SK-N-SH (cell line): ENCODE measurements at regions not wholly inside any gene's neighbourhood (a gene's known extent, or its start where the extent isn't known, plus 50 kb on each side); places are given as distances from the start of the nearest gene placed in this dataset.

ENCODE experiments used
- CTCF ChIA-PET: fragments of 300-600, 350-600 bp; formaldehyde crosslinking; extraction: SDS; loops from one replicate; lab custom pipeline; 2021; lab: Yijun Ruan, JAX
- POLR2A ChIA-PET: fragments of 350-600 bp; sonication (Branson Sonifier 250); formaldehyde crosslinking; extraction: SDS; loops from one replicate; lab custom pipeline; 2020; ENCODE audit warnings: antibody characterized with exemption, inconsistent platforms; lab: Yijun Ruan, JAX
- DNase-seq: peaks from one replicate; pipeline ENCODE4 v3.0.0; 2012
- H2AFZ ChIP-seq: fragments of 200-600 bp; sonication (generic); 2 replicates; pipeline ENCODE4 v1.8.1; 2016; ENCODE audit warnings: antibody characterized with exemption, mild to moderate bottlenecking, low read depth
- H3F3A ChIP-seq: fragments of 200-600 bp; sonication (generic); replicated peaks from 2 replicates; pipeline ENCODE3; 2016; ENCODE audit warnings: antibody characterized with exemption, mild to moderate bottlenecking; ENCODE audit not compliant: insufficient read depth
- H3K27ac ChIP-seq, 2 experiments: fragments of 200-500 bp in 1 of 2; fragments of 200-600 bp in 1 of 2; sonication (Bioruptor generic) in 1 of 2; sonication (generic), shearing (Covaris generic) in 1 of 2; 2 replicates each; pipeline versions ENCODE4 v1.5.1 to v1.6.1; 2014 to 2016; ENCODE audit warnings: low read depth in 2 of 2, inconsistent platforms in 1 of 2, low read length in 1 of 2, mild to moderate bottlenecking in 1 of 2, mixed read lengths in 1 of 2
- H3K27me3 ChIP-seq: fragments of 200-600 bp; sonication (generic), shearing (Covaris generic); 2 replicates; pipeline ENCODE4 v1.6.1; 2016; ENCODE audit warnings: mixed run types; ENCODE audit not compliant: insufficient read depth
- H3K36me3 ChIP-seq, 2 experiments: fragments of 200-500 bp in 1 of 2; fragments of 200-600 bp in 1 of 2; sonication (Bioruptor generic) in 1 of 2; sonication (generic) in 1 of 2; replicated peaks in 1 of 2; 2 replicates each; pipeline versions ENCODE3 to v1.5.1; 2014 to 2016; ENCODE audit warnings: low read length in 1 of 2, mild to moderate bottlenecking in 1 of 2; ENCODE audit not compliant: insufficient read depth in 2 of 2, control insufficient read depth in 1 of 2
- H3K4me1 ChIP-seq, 2 experiments: fragments of 200-500 bp in 1 of 2; fragments of 200-600 bp in 1 of 2; sonication (Bioruptor generic) in 1 of 2; sonication (generic), shearing (Covaris generic) in 1 of 2; 2 replicates each; pipeline versions ENCODE4 v1.5.1 to v1.6.1; 2014 to 2016; ENCODE audit warnings: low read depth in 1 of 2, low read length in 1 of 2, mixed run types in 1 of 2; ENCODE audit not compliant: insufficient read depth in 2 of 2, control insufficient read depth in 1 of 2
- H3K4me2 ChIP-seq: fragments of 200-600 bp; sonication (generic), shearing (Covaris generic); 2 replicates; pipeline ENCODE4 v1.6.1; 2017; ENCODE audit warnings: mixed run types
- H3K4me3 ChIP-seq, 2 experiments: fragments of 200-500 bp in 1 of 2; fragments of 200-600 bp in 1 of 2; sonication (Bioruptor generic) in 1 of 2; sonication (generic), shearing (Covaris generic) in 1 of 2; 2 replicates each; pipeline versions ENCODE4 v1.5.1 to v1.8.1; 2014 to 2016; ENCODE audit warnings: low read depth in 2 of 2, inconsistent platforms in 1 of 2, low read length in 1 of 2, mild to moderate bottlenecking in 1 of 2, mixed read lengths in 1 of 2, moderate library complexity in 1 of 2
- H3K79me2 ChIP-seq: fragments of 200-600 bp; sonication (generic); 2 replicates; pipeline ENCODE4 v1.8.1; 2017; ENCODE audit warnings: mild to moderate bottlenecking; ENCODE audit not compliant: insufficient read depth
- H3K9ac ChIP-seq: fragments of 200-600 bp; sonication (generic); 2 replicates; pipeline ENCODE4 v1.6.1; 2017; ENCODE audit warnings: mixed run types
- H3K9me2 ChIP-seq: fragments of 200-600 bp; sonication (generic); 2 replicates; pipeline ENCODE4 v1.6.1; 2017; ENCODE audit warnings: mixed run types
- H3K9me3 ChIP-seq: fragments of 200-600 bp; sonication (generic); 2 replicates; pipeline ENCODE4 v1.6.1; 2017; ENCODE audit warnings: mixed run types, mild to moderate bottlenecking, moderate library complexity
- H4K20me1 ChIP-seq: fragments of 200-600 bp; sonication (generic); 2 replicates; pipeline ENCODE4 v1.6.1; 2017; ENCODE audit warnings: mild to moderate bottlenecking, mixed run types; ENCODE audit not compliant: insufficient read depth
- CHD2 ChIP-seq: fragments of 150-350 bp; IDR thresholded peaks from 2 replicates; pipeline ENCODE4 v1.6.1; 2018; ENCODE audit warnings: low read length; ENCODE audit not compliant: partially characterized antibody
- FOXJ3 ChIP-seq: sonication (generic); formaldehyde crosslinking; IDR thresholded peaks from 2 replicates; pipeline ENCODE4 v1.5.1; 2020; ENCODE audit warnings: mild to moderate bottlenecking, missing genetic modification reagents
- FOXM1 ChIP-seq: IDR thresholded peaks from 2 replicates; pipeline ENCODE4 v1.4.0; 2012; ENCODE audit warnings: low read depth, mild to moderate bottlenecking
- GABPA ChIP-seq: IDR thresholded peaks from 2 replicates; pipeline ENCODE4 v1.4.0; 2012; ENCODE audit warnings: low read depth, mild to moderate bottlenecking
- JUND ChIP-seq: IDR thresholded peaks from 2 replicates; pipeline ENCODE4 v1.4.0; 2012
- NRF1 ChIP-seq: IDR thresholded peaks from 2 replicates; pipeline ENCODE4 v1.6.1; 2012; ENCODE audit warnings: low read depth, mild to moderate bottlenecking, low read length
- POLR2AphosphoS5 ChIP-seq: IDR thresholded peaks from 2 replicates; pipeline ENCODE4 v1.6.1; 2012; ENCODE audit warnings: low read depth, low read length
- RAD21 ChIP-seq: IDR thresholded peaks from 2 replicates; pipeline ENCODE4 v1.6.1; 2012; ENCODE audit warnings: mild to moderate bottlenecking, low read length
- RCOR1 ChIP-seq: fragments of 150-350 bp; IDR thresholded peaks from 2 replicates; pipeline ENCODE4 v1.6.1; 2017; ENCODE audit warnings: antibody characterized with exemption, low read length
- RFX5 ChIP-seq: IDR thresholded peaks from 2 replicates; pipeline ENCODE4 v1.6.1; 2012; ENCODE audit warnings: mild to moderate bottlenecking, improper control_type of control experiment, low read length
- SMC3 ChIP-seq: IDR thresholded peaks from 2 replicates; pipeline ENCODE4 v1.6.1; 2012; ENCODE audit warnings: low read depth, low read length, improper control_type of control experiment
- TAF1 ChIP-seq: IDR thresholded peaks from 2 replicates; pipeline ENCODE4 v1.6.1; 2012; ENCODE audit warnings: low read depth, mild to moderate bottlenecking, low read length, moderate library complexity, borderline replicate concordance
- TCF12 ChIP-seq: IDR thresholded peaks from 2 replicates; pipeline ENCODE4 v1.4.0; 2012
- TEAD4 ChIP-seq: IDR thresholded peaks from 2 replicates; pipeline ENCODE4 v1.4.0; 2012; ENCODE audit warnings: mild to moderate bottlenecking, borderline replicate concordance; ENCODE audit not compliant: insufficient read depth
- USF1 ChIP-seq: IDR thresholded peaks from 2 replicates; pipeline ENCODE4 v1.4.0; 2012; ENCODE audit warnings: low read depth, borderline replicate concordance
- YY1 ChIP-seq: IDR thresholded peaks from 2 replicates; pipeline ENCODE4 v1.4.0; 2012; ENCODE audit warnings: low read depth, mild to moderate bottlenecking
- WGBS: methylation state at CpG from one replicate; pipeline ENCODE4 v1.1.6; 2017; ENCODE audit warnings: low lambda C conversion rate; 5-methylcytosine and 5-hydroxymethylcytosine counted together
- TF ChIP-seq, protein P1 (sequence below): IDR thresholded peaks from 2 replicates; pipeline ENCODE4 v1.6.1; 2012; ENCODE audit warnings: mild to moderate bottlenecking, low read depth, low read length, moderate library complexity
- TF ChIP-seq, protein P2 (sequence below): fragments of 150-350 bp; IDR thresholded peaks from 2 replicates; pipeline ENCODE4 v1.6.1; 2016; ENCODE audit warnings: mild to moderate bottlenecking, low read depth, low read length
- TF ChIP-seq, protein P3 (sequence below): IDR thresholded peaks from 2 replicates; pipeline ENCODE4; 2012

DNA sequence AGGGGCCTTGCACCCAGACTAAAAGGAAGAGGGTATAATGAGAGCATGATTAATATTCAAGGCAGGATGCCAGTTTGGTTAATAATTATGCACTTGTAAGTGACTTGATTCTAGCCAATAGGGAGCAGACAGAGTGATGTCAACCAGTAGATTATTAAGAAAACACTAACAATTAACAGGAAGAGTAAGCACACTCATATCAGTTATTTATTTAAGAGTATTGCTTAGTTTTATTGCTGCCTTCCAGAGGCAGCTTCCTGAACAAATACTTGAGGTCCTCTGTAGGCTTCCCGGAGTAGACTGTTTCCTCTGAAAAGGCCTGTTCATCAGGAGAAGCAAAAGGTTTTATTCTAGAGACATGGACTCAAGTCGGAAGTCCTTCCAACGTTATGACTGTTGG, 129.1 kb upstream of the AFF2 start (continued):
- TF ChIP-seq USF1 (no peak), TCF12 (no peak), NRF1 (no peak), RFX5 (no peak)

GRCh38 chrX:148372925-148373324, 127.5 kb upstream of the AFF2 start:
- no peak for DNase-seq
- POLR2A ChIA-PET: no interaction called here
- WGBS: 2% methylated on average over 4 of the region's 4 CpGs
- no peaks in the 10 kb centered on the region for H3K9me2 ChIP-seq
- H2AFZ ChIP-seq: no peak overlapping the region
- no peaks in the 10 kb centered on the region for H3K4me1 ChIP-seq
- H4K20me1 ChIP-seq: no peaks in the 10 kb centered on the region
- no peak overlapping the region for H3K9ac ChIP-seq
- no peaks in the 10 kb centered on the region for H3K27me3 ChIP-seq
- H3K9me3 ChIP-seq: no peaks in the 10 kb centered on the region
- CTCF ChIA-PET: no interaction called here
- TF ChIP-seq, protein P1, sequence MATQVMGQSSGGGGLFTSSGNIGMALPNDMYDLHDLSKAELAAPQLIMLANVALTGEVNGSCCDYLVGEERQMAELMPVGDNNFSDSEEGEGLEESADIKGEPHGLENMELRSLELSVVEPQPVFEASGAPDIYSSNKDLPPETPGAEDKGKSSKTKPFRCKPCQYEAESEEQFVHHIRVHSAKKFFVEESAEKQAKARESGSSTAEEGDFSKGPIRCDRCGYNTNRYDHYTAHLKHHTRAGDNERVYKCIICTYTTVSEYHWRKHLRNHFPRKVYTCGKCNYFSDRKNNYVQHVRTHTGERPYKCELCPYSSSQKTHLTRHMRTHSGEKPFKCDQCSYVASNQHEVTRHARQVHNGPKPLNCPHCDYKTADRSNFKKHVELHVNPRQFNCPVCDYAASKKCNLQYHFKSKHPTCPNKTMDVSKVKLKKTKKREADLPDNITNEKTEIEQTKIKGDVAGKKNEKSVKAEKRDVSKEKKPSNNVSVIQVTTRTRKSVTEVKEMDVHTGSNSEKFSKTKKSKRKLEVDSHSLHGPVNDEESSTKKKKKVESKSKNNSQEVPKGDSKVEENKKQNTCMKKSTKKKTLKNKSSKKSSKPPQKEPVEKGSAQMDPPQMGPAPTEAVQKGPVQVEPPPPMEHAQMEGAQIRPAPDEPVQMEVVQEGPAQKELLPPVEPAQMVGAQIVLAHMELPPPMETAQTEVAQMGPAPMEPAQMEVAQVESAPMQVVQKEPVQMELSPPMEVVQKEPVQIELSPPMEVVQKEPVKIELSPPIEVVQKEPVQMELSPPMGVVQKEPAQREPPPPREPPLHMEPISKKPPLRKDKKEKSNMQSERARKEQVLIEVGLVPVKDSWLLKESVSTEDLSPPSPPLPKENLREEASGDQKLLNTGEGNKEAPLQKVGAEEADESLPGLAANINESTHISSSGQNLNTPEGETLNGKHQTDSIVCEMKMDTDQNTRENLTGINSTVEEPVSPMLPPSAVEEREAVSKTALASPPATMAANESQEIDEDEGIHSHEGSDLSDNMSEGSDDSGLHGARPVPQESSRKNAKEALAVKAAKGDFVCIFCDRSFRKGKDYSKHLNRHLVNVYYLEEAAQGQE: no peak
- TF ChIP-seq, protein P2, sequence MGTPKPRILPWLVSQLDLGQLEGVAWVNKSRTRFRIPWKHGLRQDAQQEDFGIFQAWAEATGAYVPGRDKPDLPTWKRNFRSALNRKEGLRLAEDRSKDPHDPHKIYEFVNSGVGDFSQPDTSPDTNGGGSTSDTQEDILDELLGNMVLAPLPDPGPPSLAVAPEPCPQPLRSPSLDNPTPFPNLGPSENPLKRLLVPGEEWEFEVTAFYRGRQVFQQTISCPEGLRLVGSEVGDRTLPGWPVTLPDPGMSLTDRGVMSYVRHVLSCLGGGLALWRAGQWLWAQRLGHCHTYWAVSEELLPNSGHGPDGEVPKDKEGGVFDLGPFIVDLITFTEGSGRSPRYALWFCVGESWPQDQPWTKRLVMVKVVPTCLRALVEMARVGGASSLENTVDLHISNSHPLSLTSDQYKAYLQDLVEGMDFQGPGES: no peak
- TF ChIP-seq JUND (no peak), POLR2AphosphoS5 (no peak)
- no peak overlapping the region for H3K4me3 ChIP-seq
- H3K4me2 ChIP-seq: no peak overlapping the region
- H3K36me3 ChIP-seq: no peaks in the 10 kb centered on the region
- no peaks in the 10 kb centered on the region for H3K79me2 ChIP-seq
- no peak overlapping the region for H3K27ac ChIP-seq
- H3F3A ChIP-seq: no peaks in the 10 kb centered on the region

DNA sequence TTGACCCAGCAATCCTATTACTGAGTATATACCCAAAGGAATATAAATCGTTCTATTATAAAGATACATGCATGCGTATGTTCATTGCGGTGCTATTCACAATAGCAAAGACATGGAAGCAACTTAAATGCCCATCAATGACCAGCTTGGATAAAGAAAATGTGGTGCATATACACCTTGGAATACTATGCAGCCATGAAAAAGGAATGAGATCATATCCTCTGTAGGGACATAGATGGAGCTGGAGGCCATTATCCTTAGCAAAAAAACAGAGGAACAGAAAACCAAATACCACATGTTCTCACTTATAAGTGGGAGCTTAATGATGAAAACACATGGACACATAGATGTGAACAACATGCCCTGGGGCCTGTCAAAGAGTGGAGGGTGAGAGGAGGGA, 124.1 kb upstream of the AFF2 start:
- Histone ChIP-seq H3K4me1 (no peaks in the 10 kb centered on the region), H3K79me2 (no peaks in the 10 kb centered on the region), H3K9ac (no peak overlapping the region), H4K20me1 (no peaks in the 10 kb centered on the region), H3K27ac (no peak overlapping the region), H3K4me2 (no peak overlapping the region), H2AFZ (no peak overlapping the region), H3K36me3 (no peaks in the 10 kb centered on the region), H3F3A (no peaks in the 10 kb centered on the region), H3K9me3 (no peaks in the 10 kb centered on the region), H3K9me2 (no peaks in the 10 kb centered on the region), H3K4me3 (no peak overlapping the region), H3K27me3 (no peaks in the 10 kb centered on the region)
- DNase-seq: no peak
- POLR2A ChIA-PET: no interaction called here
- 38% methylated on average over 3 of the region's 3 CpGs for WGBS
- CTCF ChIA-PET: no interaction called here
- TF ChIP-seq SMC3: no peak
- TF ChIP-seq, protein P2: no peak
- TF ChIP-seq FOXJ3: no peak
- no peak for TF ChIP-seq RFX5
- no peak for TF ChIP-seq GABPA
- TF ChIP-seq TAF1: no peak
- no peak for TF ChIP-seq RCOR1
- TF ChIP-seq FOXM1: no peak
- TF ChIP-seq TCF12: no peak
- TF ChIP-seq, protein P3, sequence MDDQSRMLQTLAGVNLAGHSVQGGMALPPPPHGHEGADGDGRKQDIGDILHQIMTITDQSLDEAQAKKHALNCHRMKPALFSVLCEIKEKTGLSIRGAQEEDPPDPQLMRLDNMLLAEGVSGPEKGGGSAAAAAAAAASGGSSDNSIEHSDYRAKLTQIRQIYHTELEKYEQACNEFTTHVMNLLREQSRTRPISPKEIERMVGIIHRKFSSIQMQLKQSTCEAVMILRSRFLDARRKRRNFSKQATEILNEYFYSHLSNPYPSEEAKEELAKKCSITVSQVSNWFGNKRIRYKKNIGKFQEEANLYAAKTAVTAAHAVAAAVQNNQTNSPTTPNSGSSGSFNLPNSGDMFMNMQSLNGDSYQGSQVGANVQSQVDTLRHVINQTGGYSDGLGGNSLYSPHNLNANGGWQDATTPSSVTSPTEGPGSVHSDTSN: no peak
- TF ChIP-seq TEAD4: no peak
- no peak for TF ChIP-seq YY1
- no peak for TF ChIP-seq POLR2AphosphoS5
- no peak for TF ChIP-seq CHD2
- no peak for TF ChIP-seq USF1
- TF ChIP-seq RAD21: no peak
